ENCODE measurements at regions not wholly inside any gene's neighbourhood (a gene's known extent, or its start where the extent isn't known, plus 50 kb on each side); places are given as distances from the start of the nearest gene placed in this dataset.
A peak's percentile ranks its signal among the peaks of the same experiment; 100 is the strongest.

DNA sequence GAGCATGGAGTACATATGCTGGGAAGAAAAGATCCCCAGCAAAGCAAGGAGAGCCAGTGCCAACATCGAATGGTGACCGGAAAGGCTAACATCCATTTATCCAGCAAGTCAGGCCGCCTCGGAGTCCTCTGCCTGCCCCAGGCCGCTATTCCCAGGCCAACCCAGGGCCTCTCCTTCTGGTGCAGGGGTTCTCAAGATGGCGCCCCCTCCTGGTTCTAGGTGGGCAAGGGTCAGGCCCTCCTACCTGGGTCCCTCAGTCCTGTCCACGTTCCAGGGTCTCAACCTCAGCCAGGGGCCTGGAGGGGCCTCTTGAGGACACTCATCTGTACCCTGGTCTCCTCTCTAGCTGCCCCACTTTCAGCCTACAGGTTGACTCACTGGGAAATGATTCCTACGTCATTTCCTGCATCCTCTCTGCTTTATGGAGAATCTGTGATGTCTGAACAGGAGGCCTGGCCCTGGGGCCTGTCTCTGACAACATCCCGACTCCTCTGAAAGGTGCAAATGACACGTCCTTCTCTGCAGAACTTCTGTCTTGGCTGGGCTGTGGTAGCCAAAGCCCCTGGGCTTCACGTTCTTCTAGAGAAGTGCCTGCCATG lies 145.3 kb downstream of the PSMG1 start:
- TF ChIP-seq EZH2phosphoT487 (IDR thresholded peaks at IDR 0.05; ENCODE audit: borderline replicate concordance, low read length) (no peak), CTCF (conservative IDR thresholded peaks at IDR 0.05; ENCODE audit: low read depth, low read length) (peak; percentile 35; the same call in 1 of the 2 replicates), EZH2 (IDR thresholded peaks at IDR 0.05; ENCODE audit: low read length, unreplicated experiment) (no peak)
- H4K20me1 ChIP-seq (ENCODE audit: low read length): no peaks in the 10 kb centered on the region
- ATAC-seq (no peak), DNase-seq (no peak)
- CTCF ChIA-PET: no interaction called here
- no peaks in the 10 kb centered on the region for H3K9me2 ChIP-seq (replicated peaks; ENCODE audit: low read length)
- no TSS peak for BruUV-seq (replicated peaks)
- no peaks in the 10 kb centered on the region for H3K9me3 ChIP-seq (ENCODE audit: low read length)
- H3K27ac ChIP-seq (ENCODE audit: low read length): no peak overlapping the region
- H2AFZ ChIP-seq (ENCODE audit: low read length): peak overlapping the region; percentile 69
- H3K4me3 ChIP-seq (ENCODE audit: low read length): no peak overlapping the region
- POLR2A ChIA-PET (ENCODE audit: unreplicated experiment): no interaction called here
- no peaks in the 10 kb centered on the region for H3K4me1 ChIP-seq (ENCODE audit: insufficient read depth, low read length)
- H3K4me2 ChIP-seq (ENCODE audit: low read length): no peak overlapping the region
- no peaks in the 10 kb centered on the region for H3F3A ChIP-seq (ENCODE audit: low read length, unreplicated experiment)
- H3K79me2 ChIP-seq (ENCODE audit: low read length): no peaks in the 10 kb centered on the region
- H3K36me3 ChIP-seq (ENCODE audit: low read depth, low read length): no peaks in the 10 kb centered on the region
- H3K27me3 ChIP-seq (ENCODE audit: low read length): no peaks in the 10 kb centered on the region
- intact Hi-C loops (cut with micrococcal nuclease): no loop called here
- no peak overlapping the region for H3K9ac ChIP-seq (ENCODE audit: low read length)

DNA sequence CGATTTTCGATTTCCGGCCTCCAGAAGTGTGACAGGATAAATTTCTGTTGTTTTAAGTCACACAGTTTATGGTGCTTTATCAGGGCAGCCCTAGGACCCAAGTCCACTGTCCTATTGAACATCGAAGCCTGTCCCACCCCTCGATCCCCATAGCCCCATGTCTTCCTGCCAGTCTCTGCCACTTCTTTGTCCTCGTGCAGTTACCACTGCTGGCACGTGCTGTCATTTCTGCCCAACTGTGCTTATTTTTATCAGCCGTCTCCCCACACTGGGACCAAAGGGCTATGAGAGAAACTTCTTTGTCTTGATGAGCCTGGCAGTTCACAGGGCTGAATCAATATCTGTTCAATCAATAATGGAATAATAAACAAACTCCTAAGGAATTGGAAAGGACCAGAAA lies 146.7 kb downstream of the PSMG1 start:
- H3K79me2 ChIP-seq (ENCODE audit: low read length): no peaks in the 10 kb centered on the region
- no peaks in the 10 kb centered on the region for H3K9me3 ChIP-seq (ENCODE audit: low read length)
- DNase-seq (no peak), ATAC-seq (no peak)
- no peak overlapping the region for H3K4me3 ChIP-seq (ENCODE audit: low read length)
- H3K27ac ChIP-seq (ENCODE audit: low read length): no peak overlapping the region
- no peak overlapping the region for H3K9ac ChIP-seq (ENCODE audit: low read length)
- H3F3A ChIP-seq (ENCODE audit: low read length, unreplicated experiment): no peaks in the 10 kb centered on the region
- intact Hi-C loops (cut with micrococcal nuclease): no loop called here
- CTCF ChIA-PET: no interaction called here
- no TSS peak for BruUV-seq (replicated peaks)
- no peaks in the 10 kb centered on the region for H3K4me1 ChIP-seq (ENCODE audit: insufficient read depth, low read length)
- H2AFZ ChIP-seq (ENCODE audit: low read length): no peak overlapping the region
- no peaks in the 10 kb centered on the region for H3K9me2 ChIP-seq (replicated peaks; ENCODE audit: low read length)
- H3K4me2 ChIP-seq (ENCODE audit: low read length): no peak overlapping the region
- no peaks in the 10 kb centered on the region for H3K36me3 ChIP-seq (ENCODE audit: low read depth, low read length)
- POLR2A ChIA-PET (ENCODE audit: unreplicated experiment): no interaction called here
- no peak for TF ChIP-seq EZH2phosphoT487 (IDR thresholded peaks at IDR 0.05; ENCODE audit: borderline replicate concordance, low read length)
- H3K27me3 ChIP-seq (ENCODE audit: low read length): no peaks in the 10 kb centered on the region
- no peaks in the 10 kb centered on the region for H4K20me1 ChIP-seq (ENCODE audit: low read length)

- ChIA-PET POLR2A (ENCODE audit: unreplicated experiment) (no interaction called here), CTCF (no interaction called here)
- no peak overlapping the region for H3K9ac ChIP-seq (ENCODE audit: low read length)
- H3K4me1 ChIP-seq (ENCODE audit: insufficient read depth, low read length): peaks cover 6% of the 10 kb centered on the region; the same call in 1 of the 2 replicates
- no peak overlapping the region for H3K4me3 ChIP-seq (ENCODE audit: low read length)
- H3K79me2 ChIP-seq (ENCODE audit: low read length): no peaks in the 10 kb centered on the region
- TF ChIP-seq EZH2phosphoT487 (IDR thresholded peaks at IDR 0.05; ENCODE audit: borderline replicate concordance, low read length): no peak
- no peak for TF ChIP-seq CTCF (conservative IDR thresholded peaks at IDR 0.05; ENCODE audit: low read depth, low read length)
- TF ChIP-seq EZH2 (IDR thresholded peaks at IDR 0.05; ENCODE audit: low read length, unreplicated experiment): no peak
- no peak for ATAC-seq
- H3F3A ChIP-seq (ENCODE audit: low read length, unreplicated experiment): no peaks in the 10 kb centered on the region
- H3K36me3 ChIP-seq (ENCODE audit: low read depth, low read length): no peaks in the 10 kb centered on the region
- H3K4me2 ChIP-seq (ENCODE audit: low read length): no peak overlapping the region
- H3K9me2 ChIP-seq (replicated peaks; ENCODE audit: low read length): no peaks in the 10 kb centered on the region
- H2AFZ ChIP-seq (ENCODE audit: low read length): no peak overlapping the region
- H3K27ac ChIP-seq (ENCODE audit: low read length): no peak overlapping the region
- intact Hi-C loops (cut with micrococcal nuclease): no loop called here
- no peaks in the 10 kb centered on the region for H3K9me3 ChIP-seq (ENCODE audit: low read length)
- H4K20me1 ChIP-seq (ENCODE audit: low read length): no peaks in the 10 kb centered on the region
- no peaks in the 10 kb centered on the region for H3K27me3 ChIP-seq (ENCODE audit: low read length)
- no peak for DNase-seq
- BruUV-seq (replicated peaks): no TSS peak
These were observed 148.4 kb downstream of the PSMG1 start for GRCh38 chr21:39034590-39035536.
